HEK293 (cell line): ENCODE measurements at regions not wholly inside any gene's neighbourhood (a gene's known extent, or its start where the extent isn't known, plus 50 kb on each side); places are given as distances from the start of the nearest gene placed in this dataset.

ENCODE experiments used
- CTCF ChIA-PET: fragments of 350-600 bp; formaldehyde crosslinking; extraction: SDS; loops from one replicate; lab custom pipeline; 2021; ENCODE audit warnings: antibody characterized with exemption; lab: Yijun Ruan, JAX
- POLR2A ChIA-PET: fragments of 300-600 bp; formaldehyde crosslinking; extraction: SDS; loops from one replicate; lab custom pipeline; 2020; ENCODE audit warnings: antibody characterized with exemption, inconsistent platforms; lab: Yijun Ruan, JAX
- H3K27ac ChIP-seq: fragments of 200-500 bp; sonication (Bioruptor generic); 2 replicates; pipeline ENCODE4 v1.5.1; 2014; ENCODE audit warnings: low read depth, low read length, control low read depth, inconsistent platforms; ENCODE audit errors: extremely low read depth
- H3K36me3 ChIP-seq, 2 experiments: fragments of 200-500 bp in 1 of 2; sonication (Bioruptor generic) in 1 of 2; 1 replicate in 1 of 2; 2 replicates in 1 of 2; pipeline ENCODE4 v1.5.1; 2014 to 2017; ENCODE audit warnings: inconsistent platforms in 2 of 2, low read length in 2 of 2; ENCODE audit not compliant: control insufficient read depth in 2 of 2, insufficient read depth in 1 of 2
- H3K4me1 ChIP-seq: fragments of 200-500 bp; sonication (Bioruptor generic); 2 replicates; pipeline ENCODE4 v1.5.1; 2014; ENCODE audit warnings: mild to moderate bottlenecking, low read length, inconsistent platforms; ENCODE audit not compliant: control insufficient read depth, insufficient read depth
- H3K4me3 ChIP-seq: 2 replicates; pipeline ENCODE4 v1.5.1; 2011; ENCODE audit warnings: low read depth, mild to moderate bottlenecking, control low read depth, low read length, moderate library complexity
- H3K9me3 ChIP-seq: fragments of 200-500 bp; sonication (Bioruptor generic); 2 replicates; pipeline ENCODE4 v1.5.1; 2014; ENCODE audit warnings: low read depth, low read length, inconsistent platforms; ENCODE audit not compliant: control insufficient read depth, insufficient read depth
- FEZF1 ChIP-seq: fragments of 450-650 bp; formaldehyde crosslinking; IDR thresholded peaks from 2 replicates; pipeline ENCODE4 v1.5.1; 2016; ENCODE audit warnings: missing biosample characterization, missing genetic modification characterization
- KLF7 ChIP-seq: fragments of 450-650 bp; formaldehyde crosslinking; IDR thresholded peaks from 2 replicates; pipeline ENCODE4 v1.5.1; 2016; ENCODE audit warnings: missing biosample characterization, missing genetic modification characterization, borderline replicate concordance
- KLF8 ChIP-seq: fragments of 450-650 bp; formaldehyde crosslinking; IDR thresholded peaks from 2 replicates; pipeline ENCODE4 v1.5.1; 2016; ENCODE audit warnings: missing biosample characterization, missing genetic modification characterization
- PRDM6 ChIP-seq: fragments of 450-650 bp; formaldehyde crosslinking; IDR thresholded peaks from 2 replicates; pipeline ENCODE4 v1.5.1; 2017; ENCODE audit warnings: missing biosample characterization, missing genetic modification characterization
- RBAK ChIP-seq: fragments of 450-650 bp; formaldehyde crosslinking; IDR thresholded peaks from 2 replicates; pipeline ENCODE4 v1.5.1; 2016; ENCODE audit warnings: missing biosample characterization, missing genetic modification characterization
- SCRT2 ChIP-seq: fragments of 450-650 bp; formaldehyde crosslinking; IDR thresholded peaks from 2 replicates; pipeline ENCODE4 v1.5.1; 2016; ENCODE audit warnings: missing biosample characterization, missing genetic modification characterization
- ZBTB8A ChIP-seq: fragments of 450-650 bp; formaldehyde crosslinking; IDR thresholded peaks from 2 replicates; pipeline ENCODE4 v1.5.1; 2016; ENCODE audit warnings: missing biosample characterization, missing genetic modification characterization
- ZNF114 ChIP-seq: fragments of 450-650 bp; formaldehyde crosslinking; IDR thresholded peaks from 2 replicates; pipeline ENCODE4 v1.5.0; 2017; ENCODE audit warnings: missing biosample characterization, missing genetic modification characterization
- ZNF223 ChIP-seq: fragments of 450-650 bp; formaldehyde crosslinking; IDR thresholded peaks from 2 replicates; pipeline ENCODE4 v1.5.1; 2016; ENCODE audit warnings: missing biosample characterization, missing genetic modification characterization
- ZNF302 ChIP-seq: fragments of 450-650 bp; formaldehyde crosslinking; IDR thresholded peaks from 2 replicates; pipeline ENCODE4 v1.5.1; 2016; ENCODE audit warnings: missing biosample characterization, missing genetic modification characterization, low read depth
- ZNF324 ChIP-seq: fragments of 450-650 bp; formaldehyde crosslinking; IDR thresholded peaks from 2 replicates; pipeline ENCODE4 v1.5.1; 2016; ENCODE audit warnings: missing biosample characterization, missing genetic modification characterization
- ZNF350 ChIP-seq: fragments of 450-650 bp; formaldehyde crosslinking; IDR thresholded peaks from 2 replicates; pipeline ENCODE4 v1.5.0; 2017; ENCODE audit warnings: missing biosample characterization, mild to moderate bottlenecking, missing genetic modification characterization
- ZNF529 ChIP-seq: fragments of 450-650 bp; formaldehyde crosslinking; IDR thresholded peaks from 2 replicates; pipeline ENCODE4 v1.5.1; 2017; ENCODE audit warnings: missing genetic modification characterization, missing biosample characterization; ENCODE audit not compliant: insufficient replicate concordance
- ZNF558 ChIP-seq: fragments of 450-650 bp; formaldehyde crosslinking; IDR thresholded peaks from 2 replicates; pipeline ENCODE4 v1.5.1; 2016; ENCODE audit warnings: missing biosample characterization, missing genetic modification characterization
- ZNF610 ChIP-seq: fragments of 450-650 bp; formaldehyde crosslinking; IDR thresholded peaks from 2 replicates; pipeline ENCODE4 v1.5.1; 2016; ENCODE audit warnings: missing biosample characterization, missing genetic modification characterization, borderline replicate concordance
- ZNF621 ChIP-seq: fragments of 450-650 bp; formaldehyde crosslinking; IDR thresholded peaks from 2 replicates; pipeline ENCODE4 v1.5.1; 2017; ENCODE audit warnings: missing biosample characterization, missing genetic modification characterization
- ZNF660 ChIP-seq: fragments of 450-650 bp; IDR thresholded peaks from 2 replicates; pipeline ENCODE4 v1.5.1; 2018; ENCODE audit warnings: missing biosample characterization, mild to moderate bottlenecking, missing genetic modification characterization
- ZNF768 ChIP-seq: fragments of 450-650 bp; formaldehyde crosslinking; IDR thresholded peaks from 2 replicates; pipeline ENCODE4 v1.5.1; 2018; ENCODE audit warnings: missing biosample characterization, mild to moderate bottlenecking, missing genetic modification characterization
- ZSCAN4 ChIP-seq: fragments of 450-650 bp; formaldehyde crosslinking; IDR thresholded peaks from 2 replicates; pipeline ENCODE4 v1.5.1; 2017; ENCODE audit warnings: missing biosample characterization, missing genetic modification characterization
- TF ChIP-seq, protein P1 (sequence below): fragments of 450-650 bp; formaldehyde crosslinking; IDR thresholded peaks from 2 replicates; pipeline ENCODE4 v1.5.1; 2016; ENCODE audit warnings: missing biosample characterization, missing genetic modification characterization
- TF ChIP-seq, protein P2 (sequence below): sonication (generic); formaldehyde crosslinking; IDR thresholded peaks from 2 replicates; pipeline ENCODE4 v1.8.1; 2022; ENCODE audit warnings: mild to moderate bottlenecking, moderate library complexity, missing genetic modification reagents
- TF ChIP-seq, protein P3 (sequence below): fragments of 450-650 bp; formaldehyde crosslinking; conservative IDR thresholded peaks from 2 replicates; pipeline ENCODE4 v1.5.1; 2016; ENCODE audit warnings: low read depth, missing biosample characterization, missing genetic modification characterization
- TF ChIP-seq, protein P4 (sequence below): fragments of 450-650 bp; formaldehyde crosslinking; IDR thresholded peaks from 2 replicates; pipeline ENCODE4 v1.5.1; 2016; ENCODE audit warnings: missing biosample characterization, missing genetic modification characterization
- TF ChIP-seq, protein P5 (sequence below): fragments of 450-650 bp; formaldehyde crosslinking; IDR thresholded peaks from 2 replicates; pipeline ENCODE4; 2016; ENCODE audit warnings: missing biosample characterization, missing genetic modification characterization

DNA sequence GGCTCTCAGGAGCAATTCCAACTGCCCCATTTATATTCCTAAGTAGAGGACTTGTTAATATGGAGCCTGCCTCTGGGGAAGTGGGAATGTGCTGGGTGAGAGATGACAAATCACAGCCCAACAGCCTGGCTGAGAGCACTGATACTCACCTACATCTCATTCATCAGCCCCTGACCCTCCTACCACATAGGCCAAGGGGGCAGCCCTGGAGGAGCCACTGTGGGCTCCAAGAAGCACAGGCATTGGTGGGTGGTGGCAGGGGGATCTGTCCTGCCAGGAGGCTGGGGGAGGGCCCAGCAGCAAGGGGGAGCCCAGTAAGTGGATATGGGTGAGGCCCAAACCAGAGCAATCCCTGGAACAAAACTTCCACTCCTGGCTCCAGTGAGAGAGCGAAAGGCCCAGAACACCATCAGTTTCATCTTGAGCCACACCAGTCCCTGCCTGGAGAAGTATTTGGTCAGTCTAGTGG, 79.7 kb downstream of the BUD13 start:
- H3K36me3 ChIP-seq: no peaks in the 10 kb centered on the region
- no peak overlapping the region for H3K27ac ChIP-seq
- CTCF ChIA-PET: interaction anchor here (0.7 to 2.2 kb wide), 3 partner anchors 10 to 786 kb away, joined by 3 to 6 read pairs (median 5); no protein-coding TSS in a partner anchor
- no peak for TF ChIP-seq SCRT2 (tag by site-specific recombination)
- TF ChIP-seq, protein P1, sequence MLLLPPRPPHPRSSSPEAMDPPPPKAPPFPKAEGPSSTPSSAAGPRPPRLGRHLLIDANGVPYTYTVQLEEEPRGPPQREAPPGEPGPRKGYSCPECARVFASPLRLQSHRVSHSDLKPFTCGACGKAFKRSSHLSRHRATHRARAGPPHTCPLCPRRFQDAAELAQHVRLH (tag by site-specific recombination): no peak
- TF ChIP-seq ZNF660 (tag by site-specific recombination): no peak
- no peak for TF ChIP-seq RBAK (tag by site-specific recombination)
- no peak for TF ChIP-seq ZNF350 (tag by site-specific recombination)
- TF ChIP-seq ZNF302 (tag by site-specific recombination): no peak
- TF ChIP-seq, protein P2, sequence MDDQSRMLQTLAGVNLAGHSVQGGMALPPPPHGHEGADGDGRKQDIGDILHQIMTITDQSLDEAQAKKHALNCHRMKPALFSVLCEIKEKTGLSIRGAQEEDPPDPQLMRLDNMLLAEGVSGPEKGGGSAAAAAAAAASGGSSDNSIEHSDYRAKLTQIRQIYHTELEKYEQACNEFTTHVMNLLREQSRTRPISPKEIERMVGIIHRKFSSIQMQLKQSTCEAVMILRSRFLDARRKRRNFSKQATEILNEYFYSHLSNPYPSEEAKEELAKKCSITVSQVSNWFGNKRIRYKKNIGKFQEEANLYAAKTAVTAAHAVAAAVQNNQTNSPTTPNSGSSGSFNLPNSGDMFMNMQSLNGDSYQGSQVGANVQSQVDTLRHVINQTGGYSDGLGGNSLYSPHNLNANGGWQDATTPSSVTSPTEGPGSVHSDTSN (CRISPR knock-in tag): no peak
- no peak for TF ChIP-seq FEZF1
- TF ChIP-seq, all 188 proteins: peak for 0
- H3K4me1 ChIP-seq: no peaks in the 10 kb centered on the region
- no peaks in the 10 kb centered on the region for H3K9me3 ChIP-seq
- POLR2A ChIA-PET: no interaction called here
- H3K4me3 ChIP-seq: no peak overlapping the region

DNA sequence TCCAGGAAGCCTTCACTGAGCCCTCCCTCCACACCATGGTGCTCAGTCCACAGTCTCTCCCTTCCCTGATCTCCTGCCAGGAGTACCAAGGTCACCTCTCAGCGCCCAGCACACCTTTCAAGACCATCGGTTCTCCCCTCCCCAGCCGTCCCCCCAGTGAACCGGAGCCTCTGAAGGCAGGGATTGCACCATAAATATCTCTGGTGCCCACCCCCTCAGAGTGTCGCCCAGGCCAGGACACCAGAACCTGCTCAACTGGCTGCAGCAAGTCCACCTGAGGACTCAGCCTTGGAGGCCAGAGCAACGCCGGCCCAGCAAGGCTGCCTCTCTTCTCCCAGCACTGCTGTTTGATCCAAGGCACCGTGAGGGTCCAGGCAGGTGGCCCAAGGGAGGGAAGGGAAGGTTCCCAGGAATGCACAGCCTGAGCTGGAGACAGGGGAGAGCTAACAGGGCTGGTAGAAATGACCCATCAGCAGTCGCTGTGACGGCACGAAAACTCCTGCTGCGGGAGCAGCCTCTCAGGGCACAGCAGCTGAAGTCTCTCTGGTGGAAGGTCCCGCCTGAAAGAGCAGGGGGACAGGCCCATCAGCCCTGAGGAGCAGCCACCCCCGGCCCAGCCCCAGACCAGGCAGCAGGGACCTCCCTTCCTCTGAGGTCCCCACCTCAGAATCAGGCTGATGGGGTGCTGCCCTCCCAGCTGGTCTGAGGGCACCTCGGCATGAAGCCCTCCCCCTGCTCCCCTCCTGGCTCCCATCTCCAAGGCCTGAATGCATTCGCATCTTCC, 80.3 kb downstream of the BUD13 start:
- Histone ChIP-seq H3K27ac (no peak overlapping the region), H3K36me3 (no peaks in the 10 kb centered on the region), H3K9me3 (no peaks in the 10 kb centered on the region), H3K4me1 (no peaks in the 10 kb centered on the region), H3K4me3 (no peak overlapping the region)
- CTCF ChIA-PET: interaction anchor here (0.7 to 2.2 kb wide), 22 partner anchors 9 to 1691 kb away, joined by 3 to 19 read pairs (median 5); no protein-coding TSS in a partner anchor
- POLR2A ChIA-PET: no interaction called here
- no peak for TF ChIP-seq ZNF621 (tag by site-specific recombination)
- no peak for TF ChIP-seq ZNF223 (tag by site-specific recombination)
- TF ChIP-seq ZSCAN4 (tag by site-specific recombination): no peak
- TF ChIP-seq PRDM6 (tag by site-specific recombination): no peak
- no peak for TF ChIP-seq ZNF529 (tag by site-specific recombination)
- TF ChIP-seq, protein P3, sequence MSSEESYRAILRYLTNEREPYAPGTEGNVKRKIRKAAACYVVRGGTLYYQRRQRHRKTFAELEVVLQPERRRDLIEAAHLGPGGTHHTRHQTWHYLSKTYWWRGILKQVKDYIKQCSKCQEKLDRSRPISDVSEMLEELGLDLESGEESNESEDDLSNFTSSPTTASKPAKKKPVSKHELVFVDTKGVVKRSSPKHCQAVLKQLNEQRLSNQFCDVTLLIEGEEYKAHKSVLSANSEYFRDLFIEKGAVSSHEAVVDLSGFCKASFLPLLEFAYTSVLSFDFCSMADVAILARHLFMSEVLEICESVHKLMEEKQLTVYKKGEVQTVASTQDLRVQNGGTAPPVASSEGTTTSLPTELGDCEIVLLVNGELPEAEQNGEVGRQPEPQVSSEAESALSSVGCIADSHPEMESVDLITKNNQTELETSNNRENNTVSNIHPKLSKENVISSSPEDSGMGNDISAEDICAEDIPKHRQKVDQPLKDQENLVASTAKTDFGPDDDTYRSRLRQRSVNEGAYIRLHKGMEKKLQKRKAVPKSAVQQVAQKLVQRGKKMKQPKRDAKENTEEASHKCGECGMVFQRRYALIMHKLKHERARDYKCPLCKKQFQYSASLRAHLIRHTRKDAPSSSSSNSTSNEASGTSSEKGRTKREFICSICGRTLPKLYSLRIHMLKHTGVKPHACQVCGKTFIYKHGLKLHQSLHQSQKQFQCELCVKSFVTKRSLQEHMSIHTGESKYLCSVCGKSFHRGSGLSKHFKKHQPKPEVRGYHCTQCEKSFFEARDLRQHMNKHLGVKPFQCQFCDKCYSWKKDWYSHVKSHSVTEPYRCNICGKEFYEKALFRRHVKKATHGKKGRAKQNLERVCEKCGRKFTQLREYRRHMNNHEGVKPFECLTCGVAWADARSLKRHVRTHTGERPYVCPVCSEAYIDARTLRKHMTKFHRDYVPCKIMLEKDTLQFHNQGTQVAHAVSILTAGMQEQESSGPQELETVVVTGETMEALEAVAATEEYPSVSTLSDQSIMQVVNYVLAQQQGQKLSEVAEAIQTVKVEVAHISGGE (tag by site-specific recombination): no peak
- no peak for TF ChIP-seq ZNF610
- TF ChIP-seq KLF8: no peak
- no peak for TF ChIP-seq ZNF558 (tag by site-specific recombination)
- TF ChIP-seq ZNF324 (tag by site-specific recombination): no peak
- TF ChIP-seq, protein P4, sequence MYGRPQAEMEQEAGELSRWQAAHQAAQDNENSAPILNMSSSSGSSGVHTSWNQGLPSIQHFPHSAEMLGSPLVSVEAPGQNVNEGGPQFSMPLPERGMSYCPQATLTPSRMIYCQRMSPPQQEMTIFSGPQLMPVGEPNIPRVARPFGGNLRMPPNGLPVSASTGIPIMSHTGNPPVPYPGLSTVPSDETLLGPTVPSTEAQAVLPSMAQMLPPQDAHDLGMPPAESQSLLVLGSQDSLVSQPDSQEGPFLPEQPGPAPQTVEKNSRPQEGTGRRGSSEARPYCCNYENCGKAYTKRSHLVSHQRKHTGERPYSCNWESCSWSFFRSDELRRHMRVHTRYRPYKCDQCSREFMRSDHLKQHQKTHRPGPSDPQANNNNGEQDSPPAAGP (tag by site-specific recombination): no peak
- TF ChIP-seq ZBTB8A (tag by site-specific recombination): no peak
- TF ChIP-seq KLF7 (tag by site-specific recombination): no peak
- TF ChIP-seq ZNF768 (tag by site-specific recombination): no peak
- TF ChIP-seq, protein P5, sequence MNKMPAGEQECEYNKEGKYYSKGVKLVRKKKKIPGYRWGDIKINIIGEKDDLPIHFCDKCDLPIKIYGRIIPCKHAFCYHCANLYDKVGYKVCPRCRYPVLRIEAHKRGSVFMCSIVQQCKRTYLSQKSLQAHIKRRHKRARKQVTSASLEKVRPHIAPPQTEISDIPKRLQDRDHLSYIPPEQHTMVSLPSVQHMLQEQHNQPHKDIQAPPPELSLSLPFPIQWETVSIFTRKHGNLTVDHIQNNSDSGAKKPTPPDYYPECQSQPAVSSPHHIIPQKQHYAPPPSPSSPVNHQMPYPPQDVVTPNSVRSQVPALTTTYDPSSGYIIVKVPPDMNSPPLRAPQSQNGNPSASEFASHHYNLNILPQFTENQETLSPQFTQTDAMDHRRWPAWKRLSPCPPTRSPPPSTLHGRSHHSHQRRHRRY (tag by site-specific recombination): no peak
- TF ChIP-seq ZNF114: no peak
